Lung microvascular endothelial cell (primary cell): ENCODE measurements at regions not wholly inside any gene's neighbourhood (a gene's known extent, or its start where the extent isn't known, plus 50 kb on each side); places are given as distances from the start of the nearest gene placed in this dataset.
"Not testable (repeated sequence)": the region's sequence is repeated elsewhere in the genome, so short reads cannot be mapped to it uniquely, and the experiment has no call there.

Source experiments
- DNase-seq, 2 donors: peaks; one replicate each; pipeline versions ENCODE4 v3.0.0 to v3.0.0-alpha.2; 2010; ENCODE audit warnings: low read depth in 2 of 2

GRCh38 chr12:65728848-65729793 lies 95.2 kb upstream of the HMGA2 start:
- peak; percentile 32 to 38 for DNase-seq

- DNase-seq: no peak
Observed at GRCh38 chr12:65731771-65732170, 92.5 kb upstream of the HMGA2 start.

GRCh38 chr12:65733643-65734042 lies 90.6 kb upstream of the HMGA2 start:
- DNase-seq: not testable (repeated sequence)

GRCh38 chr12:65734226-65734625 lies 90.1 kb upstream of the HMGA2 start:
- no peak for DNase-seq

- no peak for DNase-seq
Observed at GRCh38 chr12:65739606-65740005, 84.7 kb upstream of the HMGA2 start.

- no peak for DNase-seq
Observed at GRCh38 chr12:65740506-65740872, 83.8 kb upstream of the HMGA2 start.

- DNase-seq: peak; percentile 86
Observed at GRCh38 chr12:65740873-65741600, 83.2 kb upstream of the HMGA2 start.

- DNase-seq: peak; percentile 31 to 57
Observed at GRCh38 chr12:65741656-65742017, 82.6 kb upstream of the HMGA2 start.

- DNase-seq: peak; percentile 54 to 65
Observed at GRCh38 chr12:65742018-65743010, 82.0 kb upstream of the HMGA2 start.

GRCh38 chr12:65744236-65744840 lies 79.9 kb upstream of the HMGA2 start:
- DNase-seq: not testable (repeated sequence)

GRCh38 chr12:65747338-65747737 lies 76.9 kb upstream of the HMGA2 start:
- DNase-seq: no peak

GRCh38 chr12:65748332-65748731 lies 76.0 kb upstream of the HMGA2 start:
- no peak for DNase-seq

GRCh38 chr12:65754290-65754689 lies 70.0 kb upstream of the HMGA2 start:
- DNase-seq: no peak

GRCh38 chr12:65754744-65755595 lies 69.3 kb upstream of the HMGA2 start:
- no peak for DNase-seq

- DNase-seq: no peak
Observed at GRCh38 chr12:65755596-65755978, 68.7 kb upstream of the HMGA2 start.

- no peak for DNase-seq
Observed at GRCh38 chr12:65756267-65756666, 68.0 kb upstream of the HMGA2 start.

GRCh38 chr12:65756956-65757511 lies 67.2 kb upstream of the HMGA2 start:
- DNase-seq: no peak

- DNase-seq: no peak
Observed at GRCh38 chr12:65758401-65758800, 65.9 kb upstream of the HMGA2 start.

GRCh38 chr12:65759735-65760134 lies 64.5 kb upstream of the HMGA2 start:
- DNase-seq: no peak

- DNase-seq: no peak
Observed at GRCh38 chr12:65761301-65761700, 63.0 kb upstream of the HMGA2 start.
